ENCODE measurements at regions not wholly inside any gene's neighbourhood (a gene's known extent, or its start where the extent isn't known, plus 50 kb on each side); places are given as distances from the start of the nearest gene placed in this dataset.

DNA sequence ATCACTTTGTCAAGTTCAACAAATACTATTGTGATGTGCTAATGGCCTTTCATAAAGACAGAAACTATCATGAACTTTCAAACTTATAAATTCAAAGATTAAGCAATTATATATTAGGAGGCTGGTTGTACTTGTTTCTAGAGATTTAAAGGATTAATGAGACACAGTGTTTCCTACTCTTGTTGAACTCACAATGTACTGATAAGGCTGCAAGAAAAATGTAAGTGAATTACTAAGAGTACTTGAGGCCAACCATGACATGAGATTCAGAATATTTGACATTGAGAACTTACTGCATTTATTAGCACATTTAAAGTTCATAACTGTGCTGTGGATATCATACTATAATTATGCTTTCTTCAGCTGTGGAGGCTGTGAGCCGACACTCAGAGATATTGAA lies 1210.5 kb upstream of the SORCS1 start:
- no peak for DNase-seq (ENCODE audit: extremely low spot score)
- H3K36me3 ChIP-seq = no peaks in the 10 kb centered on the region
- no peak overlapping the region for H3K27ac ChIP-seq (replicated peaks in 1 of 4)
- WGBS = 47% methylated on average over 1 of the region's 1 CpG
- no peak for TF ChIP-seq POLR2AphosphoS5 (IDR thresholded peaks at IDR 0.05)
- TF ChIP-seq EP300 (IDR thresholded peaks at IDR 0.05) = no peak
- no peak for TF ChIP-seq CTCF (IDR thresholded peaks at IDR 0.05)
- H3K4me3 ChIP-seq = no peak overlapping the region
- intact Hi-C loops (cut with DNase I) = no loop called here
- H3K9me3 ChIP-seq = peaks cover 0 to 3% (median 0%) of the 10 kb centered on the region in 4 donors
- H3K4me1 ChIP-seq = no peaks in the 10 kb centered on the region
- no peaks in the 10 kb centered on the region for H3K27me3 ChIP-seq

- no peaks in the 10 kb centered on the region for H3K36me3 ChIP-seq
- DNase-seq (ENCODE audit: extremely low spot score) = no peak
- H3K9me3 ChIP-seq = no peaks in the 10 kb centered on the region
- H3K27me3 ChIP-seq = no peaks in the 10 kb centered on the region
- intact Hi-C loops (cut with DNase I) = no loop called here
- no peaks in the 10 kb centered on the region for H3K4me1 ChIP-seq
- no peak overlapping the region for H3K4me3 ChIP-seq
- no peak overlapping the region for H3K27ac ChIP-seq (replicated peaks in 1 of 4)
- TF ChIP-seq EP300 (IDR thresholded peaks at IDR 0.05) (no peak), POLR2A (IDR thresholded peaks at IDR 0.05; ENCODE audit: low read depth) (no peak), POLR2AphosphoS5 (IDR thresholded peaks at IDR 0.05) (no peak), CTCF (IDR thresholded peaks at IDR 0.05) (no peak)
These were observed 1201.0 kb upstream of the SORCS1 start for GRCh38 chr10:108365541-108365940.

DNA sequence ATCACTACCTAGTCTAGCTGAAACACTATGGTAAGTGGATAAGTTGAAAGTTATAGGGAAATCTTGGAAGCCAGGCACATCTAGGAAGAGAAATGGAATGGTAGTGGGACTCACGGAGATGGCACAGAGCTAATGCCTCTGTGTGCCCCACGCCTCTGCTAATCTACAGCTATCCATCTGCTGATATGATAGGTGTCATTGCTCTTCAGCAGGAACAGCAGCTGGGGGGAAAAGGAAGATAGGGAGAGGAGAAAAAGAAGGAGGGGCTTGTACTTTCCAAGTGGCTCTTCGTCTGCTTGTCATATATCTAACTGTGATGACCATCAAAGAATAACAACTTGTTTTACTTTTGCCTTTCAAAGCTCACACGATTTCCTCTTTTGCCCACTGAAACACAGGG lies 1199.1 kb upstream of the SORCS1 start:
- H3K36me3 ChIP-seq = no peaks in the 10 kb centered on the region
- H3K4me1 ChIP-seq = no peaks in the 10 kb centered on the region
- DNase-seq (ENCODE audit: extremely low spot score) = no peak
- intact Hi-C loops (cut with DNase I) = no loop called here
- TF ChIP-seq EP300 (IDR thresholded peaks at IDR 0.05) (no peak), CTCF (IDR thresholded peaks at IDR 0.05) (no peak), POLR2A (IDR thresholded peaks at IDR 0.05; ENCODE audit: low read depth) (no peak), POLR2AphosphoS5 (IDR thresholded peaks at IDR 0.05) (no peak)
- WGBS = 74% methylated on average over 4 of the region's 4 CpGs
- no peak overlapping the region for H3K4me3 ChIP-seq
- H3K27ac ChIP-seq (replicated peaks in 1 of 4) = no peak overlapping the region
- H3K27me3 ChIP-seq = no peaks in the 10 kb centered on the region
- no peaks in the 10 kb centered on the region for H3K9me3 ChIP-seq

- Histone ChIP-seq H3K4me1 (no peaks in the 10 kb centered on the region), H3K27me3 (no peaks in the 10 kb centered on the region), H3K36me3 (no peaks in the 10 kb centered on the region), H3K4me3 (no peak overlapping the region), H3K9me3 (no peaks in the 10 kb centered on the region), H3K27ac (replicated peaks in 1 of 4) (no peak overlapping the region)
- intact Hi-C loops (cut with DNase I) = no loop called here
- no peak for DNase-seq (ENCODE audit: extremely low spot score)
- 93% methylated on average over 1 of the region's 1 CpG for WGBS
- TF ChIP-seq CTCF (IDR thresholded peaks at IDR 0.05) = no peak
- TF ChIP-seq POLR2AphosphoS5 (IDR thresholded peaks at IDR 0.05) = no peak
- no peak for TF ChIP-seq POLR2A (IDR thresholded peaks at IDR 0.05; ENCODE audit: low read depth)
- TF ChIP-seq EP300 (IDR thresholded peaks at IDR 0.05) = no peak
These were observed 1198.5 kb upstream of the SORCS1 start for GRCh38 chr10:108362961-108363360.

- H3K4me3 ChIP-seq = no peak overlapping the region
- no peaks in the 10 kb centered on the region for H3K36me3 ChIP-seq
- H3K27me3 ChIP-seq = no peaks in the 10 kb centered on the region
- intact Hi-C loops (cut with DNase I) = no loop called here
- no peak overlapping the region for H3K27ac ChIP-seq (replicated peaks in 1 of 4)
- WGBS = 79% methylated on average over 2 of the region's 2 CpGs
- DNase-seq (ENCODE audit: extremely low spot score) = no peak
- H3K4me1 ChIP-seq = no peaks in the 10 kb centered on the region
- no peak for TF ChIP-seq POLR2AphosphoS5 (IDR thresholded peaks at IDR 0.05)
- TF ChIP-seq CTCF (IDR thresholded peaks at IDR 0.05) = no peak
- TF ChIP-seq POLR2A (IDR thresholded peaks at IDR 0.05; ENCODE audit: low read depth) = no peak
- no peak for TF ChIP-seq EP300 (IDR thresholded peaks at IDR 0.05)
- no peaks in the 10 kb centered on the region for H3K9me3 ChIP-seq
These were observed 1197.8 kb upstream of the SORCS1 start for GRCh38 chr10:108362296-108362695.
